HepG2 (cell line): ENCODE measurements at regions not wholly inside any gene's neighbourhood (a gene's known extent, or its start where the extent isn't known, plus 50 kb on each side); places are given as distances from the start of the nearest gene placed in this dataset.
A peak's percentile ranks its signal among the peaks of the same experiment; 100 is the strongest.

Source experiments
- ATAC-seq: fragments of 200-7000 bp; cut with Tn5 transposase; 3 replicates; pipeline ENCODE4 v1.9.1; 2020; ENCODE audit warnings: mild to moderate bottlenecking, moderate library complexity
- BruUV-seq: library from RNA; stranded (reverse); fragments of 400-500 nt; replicated peaks from 2 replicates; lab custom pipeline; 2021; lab: Mats Ljungman, UMichigan
- CTCF ChIA-PET: fragments of 300-600 bp; formaldehyde crosslinking; extraction: SDS; loops from one replicate; lab custom pipeline; 2021; ENCODE audit warnings: low total read pairs, inconsistent platforms, low intra/inter-chr PET ratio; lab: Yijun Ruan, JAX
- POLR2A ChIA-PET: fragments of 350-600 bp; sonication (Branson Sonifier 250); formaldehyde crosslinking; loops from one replicate; lab custom pipeline; 2020; ENCODE audit warnings: antibody characterized with exemption, inconsistent platforms; lab: Yijun Ruan, JAX
- DNase-seq: peaks from one replicate; pipeline ENCODE4 v3.0.0-alpha.2; 2015; ENCODE audit warnings: low spot score
- FAIRE-seq: peaks from 3 replicates; lab custom pipeline; 2011; peaks lifted over from hg19 to GRCh38; lab: Jason Lieb, UNC
- H2AFZ ChIP-seq: one replicate; pipeline ENCODE4 v1.6.1; 2011; ENCODE audit warnings: low read length, inconsistent platforms
- H3K27ac ChIP-seq: fragments of 300-600 bp; 3 replicates; pipeline ENCODE4 v1.8.0; 2011; ENCODE audit warnings: mixed run types, mild to moderate bottlenecking, mixed read lengths, low read length, inconsistent platforms; ENCODE audit not compliant: insufficient read depth; ENCODE audit errors: extremely low read length
- H3K27me3 ChIP-seq, 2 experiments: fragments of 200-600 bp in 1 of 2; 2 replicates in 1 of 2; 3 replicates in 1 of 2; pipeline versions ENCODE4 v1.6.0 to v1.8.0; 2011; ENCODE audit warnings: low read length in 2 of 2, mild to moderate bottlenecking in 2 of 2, moderate library complexity in 2 of 2, inconsistent platforms in 1 of 2; ENCODE audit not compliant: insufficient read depth in 2 of 2, control insufficient read depth in 1 of 2
- H3K36me3 ChIP-seq, 2 experiments: fragments of 200-600 bp in 1 of 2; replicated peaks in 1 of 2; 2 replicates in 1 of 2; 3 replicates in 1 of 2; pipeline versions ENCODE4 v1.5.1 to v1.8.0; 2011; ENCODE audit warnings: low read length in 2 of 2, inconsistent platforms in 1 of 2; ENCODE audit not compliant: insufficient read depth in 2 of 2, control insufficient read depth in 1 of 2
- H3K4me1 ChIP-seq: 2 replicates; pipeline ENCODE4 v1.5.1; 2012; ENCODE audit warnings: low read length, inconsistent platforms; ENCODE audit not compliant: insufficient read depth
- H3K4me2 ChIP-seq: 2 replicates; pipeline ENCODE4 v1.6.0; 2011; ENCODE audit warnings: low read depth, low read length, inconsistent platforms
- H3K4me3 ChIP-seq, 3 experiments: fragments of 200-600 bp in 1 of 3; sonication (generic), shearing (Covaris generic) in 1 of 3; replicated peaks in 1 of 3; 2 replicates each; pipeline ENCODE4 v1.5.1; 2011 to 2016; ENCODE audit warnings: low read length in 3 of 3, inconsistent platforms in 2 of 3, low read depth in 2 of 3, mild to moderate bottlenecking in 2 of 3, control low read depth in 1 of 3, mixed read lengths in 1 of 3; ENCODE audit not compliant: insufficient read depth in 1 of 3
- H3K79me2 ChIP-seq: one replicate; pipeline ENCODE4 v1.6.1; 2011; ENCODE audit warnings: low read length, inconsistent platforms; ENCODE audit not compliant: insufficient read depth
- H3K9ac ChIP-seq: 2 replicates; pipeline ENCODE4 v1.6.0; 2011; ENCODE audit warnings: mild to moderate bottlenecking, low read depth, low read length, inconsistent platforms; ENCODE audit not compliant: insufficient read depth
- H3K9me3 ChIP-seq: 2 replicates; pipeline ENCODE4 v1.5.1; 2012; ENCODE audit warnings: mild to moderate bottlenecking, low read length
- H4K20me1 ChIP-seq: 2 replicates; pipeline ENCODE4 v1.6.0; 2011; ENCODE audit warnings: inconsistent platforms, mild to moderate bottlenecking, low read length, moderate library complexity; ENCODE audit not compliant: insufficient read depth
- ATF1 ChIP-seq: IDR thresholded peaks from 2 replicates; pipeline ENCODE4 v1.6.1; 2016; ENCODE audit warnings: mild to moderate bottlenecking, control low read depth
- HMGXB4 ChIP-seq, 2 experiments: sonication (generic) in 1 of 2; formaldehyde crosslinking in 1 of 2; IDR thresholded peaks; 2 replicates each; pipeline versions ENCODE4 v1.4.0 to v1.6.1; 2018 to 2020; ENCODE audit warnings: missing genetic modification reagents in 2 of 2, borderline replicate concordance in 1 of 2, low read depth in 1 of 2, mild to moderate bottlenecking in 1 of 2, missing biosample characterization in 1 of 2
- HNF1B ChIP-seq: sonication (generic); formaldehyde crosslinking; IDR thresholded peaks from 2 replicates; pipeline ENCODE4 v1.5.1; 2020; ENCODE audit warnings: mild to moderate bottlenecking, moderate library complexity, missing genetic modification reagents
- IKZF1 ChIP-seq: fragments of 450-650 bp; IDR thresholded peaks from 2 replicates; pipeline ENCODE4 v1.7.1; 2016
- MTA1 ChIP-seq: sonication (generic); formaldehyde crosslinking; IDR thresholded peaks from 2 replicates; pipeline ENCODE4 v1.4.0; 2020; ENCODE audit warnings: missing genetic modification reagents, mild to moderate bottlenecking, borderline replicate concordance
- MTERF4 ChIP-seq: sonication (generic); formaldehyde crosslinking; IDR thresholded peaks from 2 replicates; pipeline ENCODE4 v1.8.0; 2023; ENCODE audit warnings: mild to moderate bottlenecking, missing genetic modification reagents
- SALL2 ChIP-seq: sonication (generic); formaldehyde crosslinking; IDR thresholded peaks from 2 replicates; pipeline ENCODE4 v1.8.1; 2023; ENCODE audit warnings: mild to moderate bottlenecking, missing genetic modification reagents, inconsistent platforms
- SMC3 ChIP-seq: IDR thresholded peaks from 2 replicates; pipeline ENCODE4 v1.6.1; 2011; ENCODE audit warnings: low read length, improper control_type of control experiment
- THAP9 ChIP-seq: sonication (generic); formaldehyde crosslinking; IDR thresholded peaks from 2 replicates; pipeline ENCODE4; 2020; ENCODE audit warnings: missing genetic modification reagents, mild to moderate bottlenecking, borderline replicate concordance
- XRCC5 ChIP-seq: fragments of 200-400 bp; formaldehyde crosslinking; optimal IDR thresholded peaks from 2 replicates; pipeline ENCODE3; 2017; ENCODE audit warnings: mild to moderate bottlenecking, low read length
- ZNF160 ChIP-seq: sonication (generic); formaldehyde crosslinking; IDR thresholded peaks from 2 replicates; pipeline ENCODE4 v1.8.0; 2022; ENCODE audit warnings: mild to moderate bottlenecking, inconsistent platforms, missing genetic modification reagents
- ZNF232 ChIP-seq: sonication (generic); formaldehyde crosslinking; IDR thresholded peaks from 2 replicates; pipeline ENCODE4 v1.4.0; 2020; ENCODE audit warnings: missing genetic modification reagents, borderline replicate concordance
- ZNF34 ChIP-seq: sonication (generic); formaldehyde crosslinking; IDR thresholded peaks from 2 replicates; pipeline ENCODE4 v1.4.0; 2020; ENCODE audit warnings: mild to moderate bottlenecking, missing genetic modification reagents, borderline replicate concordance
- ZNF350 ChIP-seq: sonication (generic); formaldehyde crosslinking; IDR thresholded peaks from 2 replicates; pipeline ENCODE4 v1.4.0; 2020; ENCODE audit warnings: mild to moderate bottlenecking, low read depth, missing genetic modification reagents, borderline replicate concordance
- ZNF572 ChIP-seq: sonication (generic); formaldehyde crosslinking; IDR thresholded peaks from 2 replicates; pipeline ENCODE4 v1.5.1; 2020; ENCODE audit warnings: mild to moderate bottlenecking, missing genetic modification reagents
- ZNF75D ChIP-seq: sonication (generic); formaldehyde crosslinking; IDR thresholded peaks from 2 replicates; pipeline ENCODE4 v1.8.1; 2023; ENCODE audit warnings: missing genetic modification reagents, mild to moderate bottlenecking, borderline replicate concordance
- WGBS: methylation state at CpG from one replicate; pipeline ENCODE4 v1.1.6; 2017; ENCODE audit warnings: low lambda C conversion rate; 5-methylcytosine and 5-hydroxymethylcytosine counted together
- in situ Hi-C: cut with HindIII; loops from 2 replicates; pipeline ENCODE4 v1.10.0; 2017; ENCODE audit warnings: low pct_unique_long_range_greater_than_20kb; ENCODE audit not compliant: extremely low pct_ligation_motif_present
- intact Hi-C: fragments of 100-400 bp; cut with micrococcal nuclease; formaldehyde crosslinking; loops from one replicate; pipeline ENCODE4 v1.10.0; 2022; ENCODE audit not compliant: unreplicated experiment

GRCh38 chr6:16822529-16822928 lies 61.3 kb upstream of the ATXN1 start (continued):
- no peak for TF ChIP-seq IKZF1
- TF ChIP-seq ZNF232 (CRISPR knock-in tag), result no peak
- no peak for TF ChIP-seq ZNF160 (CRISPR knock-in tag)

GRCh38 chr6:16821834-16822264 lies 60.6 kb upstream of the ATXN1 start:
- Histone ChIP-seq H3K9me3 (no peaks in the 10 kb centered on the region), H3K79me2 (no peaks in the 10 kb centered on the region), H3K4me3 (no peak overlapping the region), H3K9ac (no peak overlapping the region), H2AFZ (no peak overlapping the region), H3K27ac (peak overlapping the region; percentile 61), H3K36me3 (no peaks in the 10 kb centered on the region), H3K27me3 (no peaks in the 10 kb centered on the region), H3K4me2 (peak overlapping the region; percentile 40), H3K4me1 (peaks cover 51% of the 10 kb centered on the region), H4K20me1 (no peaks in the 10 kb centered on the region)
- FAIRE-seq, result peak; percentile 89
- peak; percentile 99 for ATAC-seq
- CTCF ChIA-PET, result no interaction called here
- POLR2A ChIA-PET, result interaction anchor here (1.2 to 1.5 kb wide), 2 partner anchors 16 to 59 kb away, joined by 3 read pairs; no protein-coding TSS in a partner anchor
- intact Hi-C loops (loop anchor here (1.0 to 5.0 kb wide), 2 partner anchors 14 to 60 kb away; partner anchors contain the start of gene ATXN1), in situ Hi-C loops (no loop called here)
- 0% methylated on average over 5 of the region's 5 CpGs for WGBS
- peak; percentile 98 for DNase-seq
- no TSS peak for BruUV-seq
- TF ChIP-seq HMGXB4 (CRISPR knock-in tag; IDR thresholded peaks at IDR 0.05; ENCODE audit: borderline replicate concordance in 1 of 2, low read depth in 1 of 2) (peak; percentile 70 to 73; a peak in 2 of 4 replicates), ZNF572 (CRISPR knock-in tag) (no peak; the same call in 1 of the 2 replicates), MTERF4 (CRISPR knock-in tag) (no peak), XRCC5 (peak; percentile 84), SALL2 (peak; percentile 91), THAP9 (CRISPR knock-in tag) (peak; percentile 73; the same call in 1 of the 2 replicates), ATF1 (CRISPR knock-in tag) (peak; percentile 85), HNF1B (CRISPR knock-in tag) (peak; percentile 94), ZNF34 (no peak), ZNF75D (no peak), MTA1 (CRISPR knock-in tag) (peak; percentile 99), ZNF350 (CRISPR knock-in tag) (peak; percentile 99), SMC3 (peak; percentile 42)
